ENCODE measurements at regions not wholly inside any gene's neighbourhood (a gene's known extent, or its start where the extent isn't known, plus 50 kb on each side); places are given as distances from the start of the nearest gene placed in this dataset.

GRCh38 chr6:147046141-147046877 is 157.9 kb upstream of the STXBP5 start:
- no peak for DNase-seq

DNA sequence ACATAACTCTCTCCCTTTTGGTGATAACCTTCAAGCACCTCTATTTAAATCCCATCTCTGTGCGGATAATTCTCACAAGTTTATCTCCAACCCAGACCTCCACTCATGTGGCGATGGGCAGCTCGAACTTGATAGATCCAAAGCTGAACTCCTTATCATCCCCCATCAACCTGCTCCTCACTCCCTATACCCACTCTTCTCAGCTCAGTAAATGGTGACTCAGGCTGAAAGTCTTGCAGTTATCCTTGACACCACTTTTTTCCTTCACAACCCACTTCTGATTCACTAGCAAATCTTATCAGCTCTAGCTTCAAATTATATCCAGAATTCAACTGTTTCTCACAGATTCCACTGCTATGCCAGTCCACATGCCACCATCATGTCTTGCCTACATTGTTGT is 155.3 kb upstream of the STXBP5 start:
- no peak for DNase-seq

- no peak for DNase-seq
These were observed 150.8 kb upstream of the STXBP5 start for GRCh38 chr6:147053311-147053921.

DNA sequence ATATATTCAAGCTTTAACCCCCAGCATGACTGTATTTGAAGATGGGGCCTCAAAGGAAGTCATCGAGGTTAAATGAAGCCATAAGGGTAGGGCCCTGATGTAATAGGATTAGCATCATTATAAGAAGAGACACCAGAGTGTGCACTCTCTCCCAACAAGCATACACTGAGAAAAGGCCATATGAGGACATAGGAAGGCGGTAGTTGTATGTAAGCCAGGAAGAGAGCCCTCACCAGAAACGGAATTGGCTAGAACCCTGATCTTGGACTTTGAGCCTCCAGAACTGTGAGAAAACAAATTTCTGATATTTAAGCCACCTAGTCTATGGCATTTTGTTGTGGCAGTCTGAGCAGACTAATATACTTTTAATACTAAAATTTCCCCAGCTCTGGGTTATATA is 150.1 kb upstream of the STXBP5 start:
- no peak for DNase-seq

DNA sequence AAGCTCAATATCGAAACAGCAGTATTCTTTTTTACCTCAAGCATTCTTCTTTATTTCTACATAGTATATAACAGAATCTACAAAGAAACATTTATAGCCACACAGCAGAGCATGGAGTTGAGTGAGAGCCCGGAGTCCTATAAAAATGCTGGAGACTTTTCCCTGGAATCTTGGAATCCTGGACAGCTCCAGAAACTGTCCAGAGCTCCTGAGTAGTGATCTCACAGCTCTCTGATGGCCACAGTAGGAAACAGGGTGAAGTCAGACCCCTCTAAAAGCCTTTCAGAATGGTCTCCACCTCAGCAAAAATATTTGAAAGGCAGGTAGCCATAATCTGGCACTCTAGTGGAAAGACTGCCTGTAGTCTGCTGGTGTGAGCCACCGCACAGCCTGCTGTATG is 149.3 kb upstream of the STXBP5 start:
- DNase-seq: no peak

GRCh38 chr6:147055821-147056392 is 148.3 kb upstream of the STXBP5 start:
- DNase-seq: no peak

- DNase-seq: no peak
These were observed 147.0 kb upstream of the STXBP5 start for GRCh38 chr6:147057188-147057587.

GRCh38 chr6:147057705-147058342 is 146.4 kb upstream of the STXBP5 start:
- DNase-seq: no peak

DNA sequence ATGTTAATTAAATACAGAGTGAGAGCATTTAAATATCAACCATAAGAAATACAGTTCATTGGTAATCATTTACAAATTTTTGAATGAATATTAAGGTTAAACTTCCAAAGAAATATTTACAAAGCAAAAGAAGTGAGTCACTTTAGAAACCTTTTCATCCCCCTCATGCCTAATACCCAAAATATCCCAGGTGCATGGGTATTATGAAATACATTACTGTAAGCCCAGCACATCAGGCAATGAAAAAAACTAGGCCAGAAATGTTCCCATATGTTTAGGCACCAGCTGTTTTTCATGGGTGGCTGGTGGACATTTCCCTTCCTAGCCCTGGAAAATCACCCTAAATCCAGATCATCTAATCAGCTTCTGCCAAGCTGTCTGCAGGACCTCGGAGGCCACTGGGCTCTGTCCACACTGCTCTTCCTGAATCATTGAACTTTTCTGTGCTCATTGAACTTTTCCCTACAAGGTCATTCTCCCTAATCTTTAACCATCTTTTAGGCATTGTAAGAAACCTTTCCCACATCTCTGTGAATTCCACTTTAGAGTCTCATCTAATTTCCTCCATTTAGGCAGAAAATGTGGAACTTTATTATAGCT is 145.3 kb upstream of the STXBP5 start:
- no peak for DNase-seq

DNA sequence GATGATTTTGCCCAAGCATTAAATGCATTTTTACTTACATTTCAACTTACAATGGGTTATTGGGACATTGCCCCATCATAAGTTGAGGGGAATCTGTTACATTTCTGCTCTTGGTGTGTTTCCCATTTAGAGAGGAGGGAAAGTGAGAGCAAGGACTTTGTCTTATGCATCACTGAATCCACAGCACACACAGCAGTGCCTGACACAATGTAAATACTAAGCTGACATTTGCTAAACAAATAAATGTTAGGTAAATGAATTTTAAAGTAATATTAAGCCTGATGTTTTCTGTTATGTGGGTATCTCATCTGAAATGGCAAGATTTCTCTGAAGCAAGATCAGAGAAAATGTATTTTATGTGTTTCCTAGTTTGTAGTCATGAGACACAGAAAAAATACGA is 143.6 kb upstream of the STXBP5 start:
- DNase-seq: no peak

GRCh38 chr6:147061252-147061651 is 143.0 kb upstream of the STXBP5 start:
- no peak for DNase-seq

- DNase-seq: no peak
These were observed 140.7 kb upstream of the STXBP5 start for GRCh38 chr6:147063469-147064031.

GRCh38 chr6:147065786-147066185 is 138.4 kb upstream of the STXBP5 start:
- peak; percentile 59 for DNase-seq

GRCh38 chr6:147067184-147067583 is 137.0 kb upstream of the STXBP5 start:
- no peak for DNase-seq

- DNase-seq: no peak
These were observed 132.4 kb upstream of the STXBP5 start for GRCh38 chr6:147071776-147072175.

DNA sequence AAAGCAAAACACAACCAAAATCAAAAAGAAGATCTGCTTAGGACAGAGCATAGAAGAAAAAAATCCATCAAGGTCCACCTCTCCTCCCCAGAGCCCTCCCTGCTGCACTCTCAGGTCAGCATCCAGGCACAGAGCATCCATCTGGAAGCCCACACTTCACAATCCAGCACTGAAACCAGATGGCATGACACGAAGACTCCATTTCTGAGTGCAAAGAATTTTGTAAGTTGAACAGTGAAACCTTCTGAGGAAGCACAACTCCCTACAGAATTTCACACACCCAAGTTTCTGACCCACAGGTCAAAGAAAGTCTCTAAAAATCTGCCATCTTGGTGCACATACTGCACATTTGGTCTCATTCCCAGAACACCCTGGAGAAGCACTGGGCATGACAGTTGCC is 128.8 kb upstream of the STXBP5 start:
- no peak for DNase-seq

GRCh38 chr6:147077251-147077650 is 127.0 kb upstream of the STXBP5 start:
- DNase-seq: peak; percentile 34

- peak; percentile 14 for DNase-seq
These were observed 126.1 kb upstream of the STXBP5 start for GRCh38 chr6:147078106-147078505.

GRCh38 chr6:147078602-147079001 is 125.6 kb upstream of the STXBP5 start:
- no peak for DNase-seq

GRCh38 chr6:147080225-147080624 is 124.0 kb upstream of the STXBP5 start:
- DNase-seq: peak; percentile 31

GRCh38 chr6:147081076-147081609 is 123.1 kb upstream of the STXBP5 start:
- DNase-seq: no peak

GRCh38 chr6:147087641-147088040 is 116.6 kb upstream of the STXBP5 start:
- no peak for DNase-seq

- no peak for DNase-seq
These were observed 115.4 kb upstream of the STXBP5 start for GRCh38 chr6:147088861-147089260.
